GM18868 (cell line): ENCODE measurements at regions not wholly inside any gene's neighbourhood (a gene's known extent, or its start where the extent isn't known, plus 50 kb on each side); places are given as distances from the start of the nearest gene placed in this dataset.

Experiments
- ATAC-seq: cut with Tn5 transposase; IDR thresholded peaks from one replicate; pipeline ENCODE4 v1.9.1; 2021; ENCODE audit warnings: mild to moderate bottlenecking, moderate library complexity; ENCODE audit not compliant: unreplicated experiment

- ATAC-seq = no peak
Measured at GRCh38 chr20:22781869-22782268, 197.5 kb upstream of the FOXA2 start.

GRCh38 chr20:22789676-22790075 lies 205.3 kb upstream of the FOXA2 start:
- no peak for ATAC-seq

- ATAC-seq = no peak
Measured at GRCh38 chr20:22791396-22791795, 207.0 kb upstream of the FOXA2 start.

DNA sequence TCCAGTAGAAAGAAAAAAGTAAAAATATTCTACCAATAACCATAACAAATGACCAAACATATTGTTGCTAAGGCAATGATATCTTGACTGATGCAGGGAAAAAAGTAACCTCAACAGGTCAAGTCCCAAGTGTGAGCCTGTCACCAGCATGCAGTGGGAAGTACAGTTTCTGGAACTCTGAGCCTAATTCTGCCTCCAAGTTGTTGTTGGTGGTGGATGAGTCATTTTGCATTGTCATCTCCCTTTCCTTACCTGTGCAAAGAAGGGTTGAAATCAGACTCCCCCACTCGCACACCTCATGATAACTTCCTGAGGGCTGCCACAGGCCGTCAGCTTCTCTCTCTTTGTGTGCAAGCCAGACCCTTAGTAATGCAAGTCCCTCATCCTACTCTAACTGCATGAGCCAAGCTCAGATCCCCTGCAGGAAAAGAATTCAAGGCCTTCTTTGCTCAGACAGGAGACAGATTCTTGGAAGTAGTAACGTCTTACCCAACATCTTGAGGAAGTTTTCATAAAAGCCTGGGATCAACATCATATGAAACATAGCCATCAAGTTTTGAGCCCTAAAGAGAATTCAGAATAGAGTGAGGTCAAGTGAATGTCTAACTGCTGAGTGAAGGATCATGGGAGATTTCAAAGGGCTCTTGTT lies 207.6 kb upstream of the FOXA2 start:
- ATAC-seq = no peak

DNA sequence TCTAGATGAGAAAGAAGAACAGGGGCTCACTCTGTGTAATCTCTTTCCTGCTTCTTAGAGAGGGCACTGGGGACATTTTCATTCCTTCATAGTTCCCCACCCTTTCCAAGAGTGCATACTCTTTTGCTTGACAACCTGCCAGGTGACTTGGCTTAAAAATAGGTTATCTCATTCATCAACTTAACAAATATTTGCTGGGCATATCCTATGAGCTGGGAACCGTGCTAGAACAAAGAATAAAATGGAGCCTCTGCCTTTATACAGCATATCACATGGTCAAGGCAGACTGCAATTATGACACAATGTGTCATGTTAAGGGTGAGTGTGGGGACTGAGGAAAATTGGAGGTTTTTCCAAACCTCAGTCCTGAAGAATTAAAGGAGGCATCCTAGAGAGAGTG lies 209.8 kb upstream of the FOXA2 start:
- ATAC-seq = no peak

GRCh38 chr20:22795433-22795832 lies 211.1 kb upstream of the FOXA2 start:
- no peak for ATAC-seq

DNA sequence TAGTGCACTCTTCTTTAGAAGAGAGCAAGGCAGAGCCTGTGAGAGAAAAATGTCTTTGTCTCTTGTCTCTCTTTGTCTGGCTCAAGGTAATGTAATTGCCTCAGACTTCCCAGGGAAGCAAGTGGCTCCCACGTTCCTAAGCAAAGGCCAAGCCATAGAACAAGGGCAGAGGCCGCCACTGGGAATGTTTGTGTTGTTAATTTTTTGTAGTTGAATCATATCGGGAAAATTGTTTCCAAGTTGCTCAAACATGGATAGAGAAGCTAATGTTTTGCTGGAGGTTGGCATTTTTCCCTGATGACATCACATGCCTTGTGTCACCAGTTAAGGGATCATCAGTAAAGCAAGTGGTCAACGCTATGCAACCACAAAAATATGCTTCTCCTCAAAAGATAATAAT lies 211.5 kb upstream of the FOXA2 start:
- no peak for ATAC-seq

DNA sequence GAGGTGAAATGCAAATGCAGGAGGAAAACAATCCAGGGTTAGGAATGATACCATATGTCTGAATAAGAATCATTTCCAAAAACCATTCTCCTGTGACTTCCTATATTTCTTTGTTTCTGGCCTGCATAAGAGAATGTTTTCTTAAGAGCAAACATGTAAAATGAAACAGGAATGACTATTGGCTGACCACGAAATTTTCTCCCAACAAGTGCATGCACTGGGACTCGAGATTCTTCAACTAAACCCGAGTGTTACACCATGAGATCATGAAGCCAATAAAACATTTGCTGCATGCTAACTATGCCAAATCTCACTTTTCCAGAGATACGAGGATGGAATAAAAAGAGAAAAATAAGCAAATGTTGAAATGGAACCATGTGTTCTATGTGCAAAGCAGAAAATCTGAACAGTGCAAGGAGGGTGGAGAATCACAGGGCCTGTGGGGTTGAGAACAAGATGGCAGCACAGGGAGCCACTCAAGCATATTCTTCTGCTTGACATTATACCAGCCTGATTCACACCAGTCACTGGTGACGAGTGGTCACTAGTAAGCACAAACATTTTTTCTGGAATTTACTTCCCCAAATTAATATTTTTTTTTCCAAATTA lies 212.2 kb upstream of the FOXA2 start:
- no peak for ATAC-seq

DNA sequence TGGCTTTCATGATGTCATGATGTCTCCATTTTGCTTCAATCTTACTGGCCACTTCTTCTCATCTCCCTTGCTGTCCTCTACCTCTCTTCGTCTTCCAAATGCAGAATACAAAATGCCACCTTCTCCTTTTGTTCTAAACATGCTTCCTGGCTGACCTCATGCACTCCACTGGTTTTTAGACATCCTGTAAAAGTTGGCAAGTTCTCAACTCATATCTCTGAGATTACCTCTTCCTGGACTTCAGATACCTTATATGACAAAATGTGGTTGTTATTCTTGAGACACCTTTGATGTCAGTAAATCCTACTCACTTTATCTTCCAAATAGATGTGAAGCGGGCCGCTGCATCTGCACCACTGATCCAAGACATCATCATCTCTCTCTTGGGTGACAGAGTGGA lies 212.7 kb upstream of the FOXA2 start:
- no peak for ATAC-seq

DNA sequence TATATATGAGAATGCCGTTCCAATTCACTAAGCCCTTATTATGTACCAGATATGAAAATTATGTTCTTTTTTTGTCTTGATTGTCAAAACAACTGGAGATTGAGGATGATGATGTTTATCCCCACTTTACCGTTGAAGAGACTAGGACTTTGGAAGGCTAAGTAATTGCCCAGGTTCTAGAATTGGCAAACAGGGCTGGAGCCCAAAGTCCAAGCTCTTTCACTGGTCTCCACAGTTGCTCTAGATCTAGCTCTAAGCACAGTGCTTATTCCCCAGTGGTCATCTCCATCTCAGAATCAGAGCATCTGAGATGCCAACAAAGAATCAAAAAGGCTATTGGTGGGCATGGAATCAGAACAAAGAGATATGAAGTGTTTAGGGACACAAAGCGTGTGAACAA lies 215.3 kb upstream of the FOXA2 start:
- no peak for ATAC-seq

DNA sequence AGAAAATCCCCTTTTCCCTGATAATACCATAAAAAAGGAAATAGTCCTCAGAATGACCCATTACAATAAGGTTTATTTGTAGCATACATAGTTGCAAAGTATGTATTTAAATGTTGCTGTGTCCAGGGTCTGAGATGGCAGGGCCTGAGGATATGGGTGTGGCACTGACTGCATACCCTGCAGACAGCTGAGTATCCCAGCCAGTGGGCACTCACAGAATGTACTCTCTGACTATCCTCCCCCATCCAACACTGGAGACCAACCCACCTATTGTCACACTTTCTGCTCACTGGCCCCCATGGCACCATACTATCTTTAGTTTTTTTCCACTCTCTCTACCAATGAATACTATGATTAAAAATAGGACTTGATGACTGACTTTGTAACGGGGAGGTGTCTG lies 215.8 kb upstream of the FOXA2 start:
- ATAC-seq = no peak

DNA sequence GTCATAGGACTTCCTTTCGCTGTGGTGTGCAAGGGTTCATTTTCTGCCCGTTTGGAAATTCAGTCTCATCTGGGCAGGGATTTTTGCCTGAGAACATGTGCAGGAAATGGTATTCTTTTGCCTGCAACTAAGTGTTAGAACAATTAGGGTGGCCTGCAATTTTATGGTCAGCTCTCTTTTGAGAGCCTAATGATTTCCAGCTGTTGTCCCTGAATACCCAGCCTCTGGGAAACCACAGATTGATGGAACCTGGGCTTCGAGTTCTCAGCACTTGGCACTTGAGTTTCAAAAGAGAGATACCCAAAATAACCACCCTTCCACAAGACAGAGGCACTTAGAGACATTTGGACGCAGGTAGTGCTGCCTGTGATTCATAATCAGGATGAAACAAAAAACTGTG lies 217.2 kb upstream of the FOXA2 start:
- ATAC-seq = no peak

- ATAC-seq = no peak
Measured at GRCh38 chr20:22802296-22802695, 217.9 kb upstream of the FOXA2 start.

DNA sequence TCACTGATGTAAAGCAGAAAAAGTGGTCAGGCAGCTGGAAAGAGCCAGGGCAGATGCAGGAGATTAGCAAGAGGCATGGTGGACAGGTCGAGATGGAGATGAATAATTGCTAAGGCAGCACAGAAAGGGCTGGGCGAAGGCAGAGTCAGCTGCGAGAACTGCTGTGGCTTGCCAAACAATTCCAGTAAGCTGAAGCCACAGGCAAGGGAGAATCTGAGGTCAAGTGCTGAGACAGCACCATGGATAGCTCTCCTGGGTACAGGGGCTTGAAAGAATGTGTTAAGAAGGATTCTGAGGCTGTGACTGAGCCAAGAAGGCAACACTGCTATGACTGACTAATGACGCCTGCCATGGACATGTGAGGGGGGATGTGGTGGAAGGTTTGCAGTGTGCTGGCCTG lies 220.8 kb upstream of the FOXA2 start:
- no peak for ATAC-seq

- no peak for ATAC-seq
Measured at GRCh38 chr20:22805996-22806395, 221.6 kb upstream of the FOXA2 start.

DNA sequence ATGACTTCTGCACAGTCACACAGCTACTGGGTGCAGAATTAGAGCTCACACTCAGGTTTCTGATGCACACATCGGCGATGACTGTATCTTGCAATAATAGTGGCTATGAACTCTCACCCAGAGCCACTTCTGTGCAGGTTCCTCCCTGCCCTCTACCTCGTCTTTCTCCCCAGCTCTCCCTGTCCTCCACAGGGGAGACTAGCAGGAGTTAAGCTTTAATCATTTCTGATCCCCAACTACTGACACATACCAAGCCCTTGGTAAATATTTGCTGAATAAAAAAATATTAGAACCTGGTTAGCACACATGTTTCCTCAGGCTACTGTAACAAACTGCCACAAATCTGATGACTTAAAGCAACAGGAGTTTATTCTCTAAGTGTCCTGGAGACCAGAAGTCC lies 222.7 kb upstream of the FOXA2 start:
- no peak for ATAC-seq

DNA sequence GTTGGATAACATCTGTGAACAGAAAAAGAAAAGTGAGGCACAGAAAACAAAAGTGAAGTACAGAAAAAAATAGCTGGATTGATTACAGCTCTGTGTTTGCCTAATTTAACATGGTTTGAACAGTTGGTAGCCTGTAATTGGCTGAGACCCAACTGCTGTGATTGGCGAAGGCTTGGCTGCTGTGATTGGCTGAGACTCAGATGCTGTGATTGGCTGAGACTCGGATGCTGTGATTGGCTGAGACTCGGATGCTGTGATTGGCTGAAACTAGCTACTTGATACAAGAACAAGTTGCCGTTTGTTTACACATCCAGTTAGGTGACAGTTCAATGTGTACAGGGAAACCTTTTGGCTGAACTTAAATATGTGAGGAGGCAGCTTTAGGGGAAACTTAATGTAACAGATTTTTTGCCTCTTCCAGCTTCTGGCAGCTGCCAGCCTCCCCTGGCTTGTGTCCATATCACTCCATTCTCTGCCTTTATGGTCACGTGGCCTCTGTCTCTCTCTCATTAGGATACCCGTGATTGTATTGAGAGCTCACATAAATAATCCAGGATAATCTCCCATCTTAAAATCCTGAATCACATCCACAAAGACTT lies 223.4 kb upstream of the FOXA2 start:
- no peak for ATAC-seq

DNA sequence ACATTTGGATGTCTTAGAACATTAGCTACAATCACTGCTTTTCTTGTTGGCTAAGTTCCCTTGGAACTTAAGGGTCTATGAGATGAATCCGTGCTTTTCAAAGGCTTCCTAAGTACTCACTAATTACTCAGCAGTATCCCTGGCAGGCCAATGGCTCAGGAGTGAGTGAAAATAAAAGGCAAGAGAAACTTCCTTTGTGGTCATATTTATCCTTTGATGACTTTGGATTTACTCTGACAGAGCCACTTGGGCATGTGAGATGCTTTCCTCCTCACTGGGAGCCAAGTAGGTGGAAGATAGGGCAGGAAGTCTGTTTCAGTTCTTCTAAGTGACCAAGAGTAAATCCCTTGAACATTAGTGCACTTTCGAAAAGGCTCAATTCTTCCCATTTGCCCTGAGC lies 224.3 kb upstream of the FOXA2 start:
- no peak for ATAC-seq

- no peak for ATAC-seq
Measured at GRCh38 chr20:22810030-22810429, 225.1 kb upstream of the SSTR4 start.

DNA sequence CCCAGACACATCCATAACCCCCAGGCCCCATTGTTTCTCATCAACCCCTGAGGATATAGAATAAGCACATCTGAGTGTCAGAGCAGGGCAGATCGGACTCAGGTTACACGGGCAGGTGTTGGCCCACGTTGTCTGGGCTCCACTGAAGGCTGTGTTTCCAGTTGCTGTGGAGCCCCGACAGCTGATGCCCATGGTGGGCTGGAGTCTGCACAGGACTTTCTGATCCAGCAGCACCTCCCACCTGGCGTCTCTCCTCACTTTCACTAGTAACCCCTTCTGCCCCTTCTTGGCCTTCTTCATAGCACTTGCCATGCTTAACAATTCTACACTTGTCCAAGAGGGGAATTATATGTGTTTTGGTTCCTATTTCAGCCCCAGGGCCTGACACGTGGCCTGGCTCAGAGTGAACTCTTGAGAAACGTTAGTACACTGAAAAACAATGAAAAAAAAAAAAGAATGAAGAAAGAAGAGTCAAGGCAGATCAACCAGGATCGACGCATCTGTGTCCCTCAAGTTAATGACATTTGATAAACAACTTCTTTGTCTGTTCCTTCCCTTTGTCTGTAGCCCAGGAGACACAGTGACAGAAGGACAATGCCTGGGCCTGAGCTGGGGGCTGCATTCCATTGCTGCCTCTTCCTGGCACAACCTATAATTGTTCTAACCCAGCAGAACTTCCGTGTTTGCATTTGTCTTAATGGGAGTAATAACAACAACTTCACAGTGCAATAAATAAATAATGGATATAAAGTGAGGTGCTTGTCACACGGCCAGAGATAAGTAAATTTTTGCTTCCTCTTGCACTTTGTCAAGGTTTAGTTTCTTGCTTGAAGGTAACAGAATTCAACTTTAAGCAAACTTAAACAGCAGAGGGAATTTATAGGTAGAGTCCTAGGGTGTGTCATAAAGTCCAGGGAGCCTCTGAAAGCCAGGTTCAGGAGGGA lies 224.2 kb upstream of the SSTR4 start:
- no peak for ATAC-seq

DNA sequence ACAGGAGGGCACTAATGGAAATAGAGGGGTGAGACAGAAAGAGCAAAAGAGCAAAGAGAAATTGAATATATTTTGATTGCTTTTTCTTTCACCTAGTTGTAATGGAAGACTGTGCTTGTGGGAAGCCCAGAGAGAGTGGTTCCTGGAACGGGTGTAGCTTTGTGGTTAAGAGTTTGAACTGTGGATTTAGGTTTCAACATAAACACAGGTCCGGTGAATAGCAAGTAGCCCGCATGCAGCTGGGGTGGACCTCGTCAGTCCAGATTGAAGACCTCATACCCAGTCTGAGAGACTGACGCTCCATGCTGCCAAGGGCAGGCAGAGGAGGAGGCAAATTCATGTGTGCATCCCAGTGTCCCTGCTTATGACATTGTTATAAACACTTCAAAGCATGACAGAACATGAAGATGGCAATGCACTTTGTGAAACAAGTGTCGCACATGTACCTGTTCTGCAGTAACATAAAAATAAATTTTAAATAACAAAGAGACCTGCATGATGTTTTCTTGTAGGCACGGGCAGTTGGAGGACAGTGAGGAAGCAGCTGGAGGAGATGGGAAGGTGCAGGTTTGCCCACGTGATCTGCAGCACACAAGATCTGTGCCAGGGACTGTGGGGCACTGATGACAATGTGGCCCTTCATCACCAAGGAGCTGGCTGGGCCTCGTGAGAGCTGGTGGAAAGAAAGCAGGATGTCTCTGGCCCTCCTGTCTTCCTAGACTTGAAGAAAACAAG lies 220.5 kb upstream of the SSTR4 start:
- ATAC-seq = no peak
